ENCODE measurements at regions not wholly inside any gene's neighbourhood (a gene's known extent, or its start where the extent isn't known, plus 50 kb on each side); places are given as distances from the start of the nearest gene placed in this dataset.

DNA sequence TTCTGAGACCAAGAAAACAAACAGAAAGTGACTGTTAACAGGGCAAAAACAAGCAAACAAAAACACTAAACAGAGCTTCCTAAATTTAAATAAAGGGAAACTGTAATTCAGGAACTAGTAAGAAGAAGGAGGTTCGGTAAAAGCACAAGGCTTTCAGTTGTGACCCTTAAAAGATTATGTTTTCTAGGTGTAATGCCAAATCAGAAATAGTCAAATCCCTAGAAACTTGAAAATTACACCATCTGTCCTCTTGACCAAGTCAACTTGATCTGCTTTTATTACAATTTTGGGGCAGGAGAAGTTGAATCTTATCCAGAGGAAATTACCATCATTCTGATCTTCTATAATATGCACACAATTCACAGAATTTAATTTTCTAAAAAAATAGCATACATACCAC, 754.0 kb upstream of the ADGRL4 start:
- TF ChIP-seq, protein P1, sequence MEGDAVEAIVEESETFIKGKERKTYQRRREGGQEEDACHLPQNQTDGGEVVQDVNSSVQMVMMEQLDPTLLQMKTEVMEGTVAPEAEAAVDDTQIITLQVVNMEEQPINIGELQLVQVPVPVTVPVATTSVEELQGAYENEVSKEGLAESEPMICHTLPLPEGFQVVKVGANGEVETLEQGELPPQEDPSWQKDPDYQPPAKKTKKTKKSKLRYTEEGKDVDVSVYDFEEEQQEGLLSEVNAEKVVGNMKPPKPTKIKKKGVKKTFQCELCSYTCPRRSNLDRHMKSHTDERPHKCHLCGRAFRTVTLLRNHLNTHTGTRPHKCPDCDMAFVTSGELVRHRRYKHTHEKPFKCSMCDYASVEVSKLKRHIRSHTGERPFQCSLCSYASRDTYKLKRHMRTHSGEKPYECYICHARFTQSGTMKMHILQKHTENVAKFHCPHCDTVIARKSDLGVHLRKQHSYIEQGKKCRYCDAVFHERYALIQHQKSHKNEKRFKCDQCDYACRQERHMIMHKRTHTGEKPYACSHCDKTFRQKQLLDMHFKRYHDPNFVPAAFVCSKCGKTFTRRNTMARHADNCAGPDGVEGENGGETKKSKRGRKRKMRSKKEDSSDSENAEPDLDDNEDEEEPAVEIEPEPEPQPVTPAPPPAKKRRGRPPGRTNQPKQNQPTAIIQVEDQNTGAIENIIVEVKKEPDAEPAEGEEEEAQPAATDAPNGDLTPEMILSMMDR (IDR thresholded peaks at IDR 0.05; ENCODE audit: extremely low read depth, missing control alignments), result no peak

DNA sequence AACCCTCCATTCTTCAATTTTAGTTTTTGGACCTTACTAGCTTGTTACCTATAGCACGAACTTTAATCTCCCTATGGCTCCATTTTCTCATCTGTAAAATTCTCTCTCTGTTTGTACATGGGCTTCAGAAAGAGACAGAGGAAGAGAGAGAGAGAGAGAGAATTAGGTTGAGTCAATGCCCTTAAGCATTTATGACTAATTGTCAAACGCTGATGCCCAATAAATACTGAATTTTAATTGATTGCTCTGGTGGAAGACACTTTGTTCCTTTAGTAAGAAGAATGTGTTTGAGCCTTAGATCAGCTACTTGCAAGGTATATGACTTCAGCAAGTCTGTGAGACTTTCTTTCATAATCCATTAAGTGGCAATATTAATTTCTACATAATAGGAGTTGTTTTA, 743.1 kb upstream of the ADGRL4 start:
- TF ChIP-seq, protein P1 (IDR thresholded peaks at IDR 0.05; ENCODE audit: extremely low read depth, missing control alignments), result no peak
- DNase-seq (ENCODE audit: low spot score), result no peak

More for the DNA sequence above, 754.0 kb upstream of the ADGRL4 start:
- no peak for DNase-seq (ENCODE audit: low spot score)

DNA sequence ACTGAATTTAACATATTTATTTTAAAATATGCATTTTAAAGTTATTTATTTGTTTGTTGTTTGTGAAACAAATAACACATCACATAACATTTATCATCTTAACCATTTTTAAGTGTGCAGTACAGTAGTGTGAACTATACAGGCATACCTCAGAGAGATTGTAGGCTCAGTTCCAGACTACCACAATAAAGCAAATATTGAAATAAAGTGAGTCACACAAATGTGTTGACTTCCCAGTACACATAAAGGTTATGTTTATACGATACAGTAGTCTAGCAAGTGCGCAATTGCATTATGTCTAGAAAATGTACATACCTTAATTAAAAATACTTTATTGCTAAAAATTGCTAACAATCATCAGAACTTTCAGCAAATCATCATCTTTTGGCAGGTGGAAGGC, 739.4 kb upstream of the ADGRL4 start:
- no peak for DNase-seq (ENCODE audit: low spot score)
- TF ChIP-seq, protein P1 (IDR thresholded peaks at IDR 0.05; ENCODE audit: extremely low read depth, missing control alignments), result no peak

DNA sequence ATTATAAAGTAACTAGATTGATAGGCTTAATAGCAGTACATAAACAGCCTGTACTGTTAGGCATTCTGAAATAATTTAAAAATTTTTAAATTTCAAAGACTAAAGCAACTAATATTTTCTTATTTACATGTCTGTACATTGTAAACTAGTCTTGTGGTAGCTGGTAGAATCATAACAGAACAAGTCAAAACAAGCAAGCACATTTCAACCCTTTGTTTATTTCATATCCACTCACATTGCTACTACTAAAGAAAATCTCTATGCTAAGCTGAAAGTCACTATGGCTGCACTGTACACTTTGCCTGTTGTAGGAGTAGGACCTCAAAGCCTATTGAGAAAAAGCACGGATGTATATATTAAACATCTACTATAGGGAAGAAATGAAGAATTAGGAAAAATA, 738.2 kb upstream of the ADGRL4 start:
- DNase-seq (ENCODE audit: low spot score), result no peak
- TF ChIP-seq, protein P1 (IDR thresholded peaks at IDR 0.05; ENCODE audit: extremely low read depth, missing control alignments), result no peak

DNA sequence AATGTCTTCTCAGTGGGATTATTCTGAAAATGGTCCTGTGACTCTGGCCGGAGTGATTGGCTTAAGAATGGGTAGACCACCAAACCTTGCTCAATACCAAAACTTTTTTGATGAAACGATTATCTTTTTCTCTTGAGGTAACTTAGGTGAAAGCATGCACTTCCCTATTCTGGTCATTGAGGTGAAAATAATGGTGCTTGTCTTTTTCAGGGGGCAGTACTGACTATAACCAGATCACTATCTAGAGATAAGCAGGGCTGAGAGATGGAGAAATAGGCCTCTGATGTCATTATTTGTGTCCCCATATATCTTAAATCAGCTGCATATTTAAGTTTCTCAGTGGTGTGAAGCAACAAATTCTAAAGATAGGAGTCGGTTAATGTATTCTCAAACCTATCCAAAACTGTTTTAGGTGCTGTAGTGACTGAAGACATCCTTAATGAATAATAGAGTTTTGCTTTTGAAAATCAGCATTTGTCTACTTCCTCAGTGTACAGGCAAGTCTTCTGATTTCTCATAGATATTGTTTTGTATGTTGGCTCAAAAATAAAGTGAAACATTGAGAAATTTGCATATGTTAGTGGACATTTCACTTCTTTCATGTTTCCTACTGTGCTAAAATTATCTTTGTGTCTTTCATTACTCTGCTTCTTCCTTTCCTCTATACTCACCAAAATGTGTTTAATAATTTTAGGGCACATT, 735.3 kb upstream of the ADGRL4 start:
- TF ChIP-seq, protein P1 (IDR thresholded peaks at IDR 0.05; ENCODE audit: extremely low read depth, missing control alignments), result no peak
- peak; percentile 1 for DNase-seq (ENCODE audit: low spot score)

DNA sequence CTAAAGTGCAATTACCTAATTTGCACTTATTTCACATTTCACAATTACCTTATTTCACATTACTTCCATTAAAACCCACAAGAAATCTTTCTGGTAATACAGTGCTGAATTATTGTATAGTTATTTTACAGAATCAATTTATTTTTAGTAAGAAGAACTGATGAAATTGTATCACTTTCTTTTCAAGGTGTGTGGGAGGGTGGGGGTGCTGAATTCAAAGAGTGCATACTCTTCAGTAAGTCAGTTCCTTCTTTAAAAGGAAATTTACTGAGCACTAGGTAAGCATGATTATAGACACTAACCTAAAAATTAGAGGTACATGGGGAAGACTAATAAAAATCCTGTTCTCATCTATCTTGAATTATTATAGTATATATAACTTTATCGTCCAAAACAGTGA, 731.6 kb upstream of the ADGRL4 start:
- TF ChIP-seq, protein P1 (IDR thresholded peaks at IDR 0.05; ENCODE audit: extremely low read depth, missing control alignments), result no peak
- no peak for DNase-seq (ENCODE audit: low spot score)

DNA sequence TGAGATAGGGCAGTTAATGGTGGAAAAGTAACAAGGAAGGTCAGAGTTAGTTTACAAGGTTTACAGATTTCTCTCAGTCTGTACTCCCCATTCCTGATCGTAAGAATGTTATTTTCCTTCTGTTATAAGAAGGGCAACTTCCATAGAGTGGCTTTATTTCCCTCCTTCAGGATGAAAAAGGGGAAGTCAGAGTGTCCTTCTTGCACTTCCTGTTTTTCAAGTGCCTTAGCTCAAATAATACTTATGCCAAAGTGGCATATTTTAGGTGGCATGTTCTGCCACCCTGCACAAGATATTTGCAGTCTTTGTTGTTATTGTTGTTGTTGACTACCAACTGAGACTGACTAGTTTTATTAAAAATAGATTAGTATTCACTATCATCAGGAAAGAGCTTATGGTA, 730.7 kb upstream of the ADGRL4 start:
- TF ChIP-seq, protein P1 (IDR thresholded peaks at IDR 0.05; ENCODE audit: extremely low read depth, missing control alignments), result no peak
- DNase-seq (ENCODE audit: low spot score), result no peak
